WTC11 (cell line): ENCODE measurements at regions not wholly inside any gene's neighbourhood (a gene's known extent, or its start where the extent isn't known, plus 50 kb on each side); places are given as distances from the start of the nearest gene placed in this dataset.

ENCODE experiments used
- ATAC-seq: fragments of 200-7000 bp; cut with Tn5 transposase; 2 replicates; pipeline ENCODE4 v1.10.0; 2021; ENCODE audit warnings: mild to moderate bottlenecking, moderate library complexity
- CTCF ChIA-PET: fragments of 300-600 bp; sonication (Branson Sonifier 250); formaldehyde crosslinking; loops from one replicate; lab custom pipeline; 2021; ENCODE audit warnings: antibody characterized with exemption; lab: Charles Lee
- POLR2A ChIA-PET: fragments of 350-600 bp; sonication (Branson Sonifier 250); formaldehyde crosslinking; loops from one replicate; lab custom pipeline; 2021; ENCODE audit warnings: antibody characterized with exemption; lab: Charles Lee
- DNase-seq: peaks from one replicate; pipeline ENCODE4 v3.0.0; 2021; ENCODE audit warnings: low spot score
- H3K27ac Mint-ChIP-seq: 2 replicates; pipeline ENCODE4 v1.8.0; 2021; ENCODE audit warnings: mixed read lengths
- H3K27me3 Mint-ChIP-seq: 2 replicates; pipeline ENCODE4 v1.8.0; 2021; ENCODE audit warnings: low read depth, mild to moderate bottlenecking, moderate library complexity, mixed read lengths
- H3K36me3 Mint-ChIP-seq: 2 replicates; pipeline ENCODE4 v1.8.0; 2021; ENCODE audit warnings: mixed read lengths
- H3K4me1 Mint-ChIP-seq: 2 replicates; pipeline ENCODE4 v1.8.0; 2022; ENCODE audit warnings: mixed read lengths
- H3K4me3 Mint-ChIP-seq: 2 replicates; pipeline ENCODE4 v1.8.0; 2021; ENCODE audit warnings: mild to moderate bottlenecking, moderate library complexity, mixed read lengths
- H3K9me3 Mint-ChIP-seq: 2 replicates; pipeline ENCODE4 v1.8.0; 2021; ENCODE audit warnings: mixed read lengths
- ATF1 ChIP-seq: sonication (generic); formaldehyde crosslinking; IDR thresholded peaks from 2 replicates; pipeline ENCODE4 v1.8.1; 2023; ENCODE audit warnings: mild to moderate bottlenecking, moderate library complexity, missing genetic modification reagents
- CREB1 ChIP-seq: sonication (generic); formaldehyde crosslinking; IDR thresholded peaks from 2 replicates; pipeline ENCODE4 v1.8.0; 2023; ENCODE audit warnings: mild to moderate bottlenecking, missing genetic modification reagents
- ELF4 ChIP-seq: sonication (generic); formaldehyde crosslinking; IDR thresholded peaks from 2 replicates; pipeline ENCODE4 v1.8.1; 2022; ENCODE audit warnings: low read depth, mild to moderate bottlenecking, moderate library complexity, missing genetic modification reagents
- FOXP1 ChIP-seq: sonication (generic); formaldehyde crosslinking; IDR thresholded peaks from 2 replicates; pipeline ENCODE4 v1.8.0; 2022; ENCODE audit warnings: missing genetic modification reagents, mild to moderate bottlenecking, moderate library complexity, borderline replicate concordance
- GTF2I ChIP-seq: fragments of 250-450 bp; sonication (Bioruptor Pico); conservative IDR thresholded peaks from 2 replicates; pipeline ENCODE4 v1.4.0; 2021; ENCODE audit warnings: mild to moderate bottlenecking
- HMGA2 ChIP-seq: fragments of 250-450 bp; sonication (Bioruptor Pico); IDR thresholded peaks from 2 replicates; pipeline ENCODE4 v1.4.0; 2021; ENCODE audit warnings: mild to moderate bottlenecking, moderate library complexity
- JAZF1 ChIP-seq: fragments of 250-450 bp; sonication (Bioruptor Pico); IDR thresholded peaks from 2 replicates; pipeline ENCODE4 v1.9.0; 2021; ENCODE audit warnings: moderate library complexity, mild to moderate bottlenecking, inconsistent platforms
- JUN ChIP-seq: sonication (generic); formaldehyde crosslinking; IDR thresholded peaks from 2 replicates; pipeline ENCODE4 v1.8.0; 2023; ENCODE audit warnings: mild to moderate bottlenecking, missing genetic modification reagents
- KAT7 ChIP-seq: sonication (generic); formaldehyde crosslinking; IDR thresholded peaks from 2 replicates; pipeline ENCODE4 v1.8.1; 2023; ENCODE audit warnings: missing genetic modification reagents, mild to moderate bottlenecking, borderline replicate concordance
- MXD4 ChIP-seq: fragments of 250-450 bp; sonication (Bioruptor Pico); IDR thresholded peaks from 2 replicates; pipeline ENCODE4 v1.8.0; 2021; ENCODE audit warnings: mild to moderate bottlenecking, moderate library complexity, borderline replicate concordance
- NFATC4 ChIP-seq: fragments of 250-450 bp; sonication (Bioruptor Pico); IDR thresholded peaks from 2 replicates; pipeline ENCODE4 v1.9.0; 2021; ENCODE audit warnings: mild to moderate bottlenecking
- NFE2L1 ChIP-seq: sonication (generic); formaldehyde crosslinking; IDR thresholded peaks from 2 replicates; pipeline ENCODE4 v1.8.1; 2023; ENCODE audit warnings: missing genetic modification reagents
- PRRX2 ChIP-seq: fragments of 250-450 bp; sonication (Bioruptor Pico); IDR thresholded peaks from 2 replicates; pipeline ENCODE4 v1.8.0; 2021; ENCODE audit warnings: mild to moderate bottlenecking
- SP1 ChIP-seq: sonication (generic); formaldehyde crosslinking; conservative IDR thresholded peaks from 2 replicates; pipeline ENCODE4 v1.8.1; 2022; ENCODE audit warnings: missing genetic modification reagents
- TEAD1 ChIP-seq: sonication (generic); formaldehyde crosslinking; IDR thresholded peaks from 2 replicates; pipeline ENCODE4 v1.8.0; 2022; ENCODE audit warnings: mild to moderate bottlenecking, missing genetic modification reagents
- ZBTB21 ChIP-seq: sonication (generic); formaldehyde crosslinking; IDR thresholded peaks from 2 replicates; pipeline ENCODE4 v1.8.1; 2023; ENCODE audit warnings: mild to moderate bottlenecking, missing genetic modification reagents, borderline replicate concordance
- ZNF219 ChIP-seq: sonication (generic); formaldehyde crosslinking; IDR thresholded peaks from 2 replicates; pipeline ENCODE4 v1.8.0; 2023; ENCODE audit warnings: missing genetic modification reagents, mild to moderate bottlenecking, borderline replicate concordance
- ZNF671 ChIP-seq: fragments of 250-450 bp; sonication (Bioruptor Pico); IDR thresholded peaks from 2 replicates; pipeline ENCODE4 v1.8.0; 2021; ENCODE audit warnings: mild to moderate bottlenecking
- TF ChIP-seq, protein P1 (sequence below): sonication (generic); formaldehyde crosslinking; IDR thresholded peaks from 2 replicates; pipeline ENCODE4 v1.8.1; 2022; ENCODE audit warnings: missing genetic modification reagents, borderline replicate concordance
- TF ChIP-seq, protein P2 (sequence below): sonication (generic); formaldehyde crosslinking; IDR thresholded peaks from 2 replicates; pipeline ENCODE4 v1.8.1; 2022; ENCODE audit warnings: mild to moderate bottlenecking, moderate library complexity, missing genetic modification reagents
- TF ChIP-seq, protein P3 (sequence below): fragments of 250-450 bp; sonication (Bioruptor Pico); conservative IDR thresholded peaks from 2 replicates; pipeline ENCODE4 v1.9.0; 2021; ENCODE audit warnings: mild to moderate bottlenecking
- TF ChIP-seq, protein P4 (sequence below): sonication (generic); formaldehyde crosslinking; IDR thresholded peaks from 2 replicates; pipeline ENCODE4 v1.8.0; 2022; ENCODE audit warnings: mild to moderate bottlenecking, missing genetic modification reagents
- TF ChIP-seq, protein P5 (sequence below): sonication (generic); formaldehyde crosslinking; IDR thresholded peaks from 2 replicates; pipeline ENCODE4 v1.8.1; 2022; ENCODE audit warnings: low read depth, mild to moderate bottlenecking, moderate library complexity, missing genetic modification reagents, borderline replicate concordance
- TF ChIP-seq, protein P6 (sequence below): sonication (generic); formaldehyde crosslinking; conservative IDR thresholded peaks from 2 replicates; pipeline ENCODE4 v1.8.1; 2022; ENCODE audit warnings: mild to moderate bottlenecking, missing genetic modification reagents
- TF ChIP-seq, protein P7 (sequence below): sonication (generic); formaldehyde crosslinking; IDR thresholded peaks from 2 replicates; pipeline ENCODE4 v1.8.1; 2023; ENCODE audit warnings: mild to moderate bottlenecking, missing genetic modification reagents, borderline replicate concordance

DNA sequence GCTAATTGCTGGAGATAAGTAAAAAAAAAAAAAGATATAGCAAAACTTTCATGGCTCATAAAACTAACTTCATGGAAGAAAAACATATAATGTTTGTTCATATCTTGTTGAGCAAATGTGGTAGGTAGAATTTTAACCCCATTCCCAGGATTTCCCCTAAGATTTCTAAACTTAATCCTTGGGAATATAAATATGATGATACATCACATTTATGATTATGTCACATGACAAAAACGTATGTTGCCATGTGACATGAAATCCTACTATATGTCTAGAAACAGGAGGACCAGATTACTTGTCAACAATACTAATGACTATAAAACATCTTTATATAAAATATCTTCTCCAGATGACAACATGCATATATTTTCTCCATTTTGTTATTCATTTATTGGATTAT is 679.0 kb upstream of the LRRC4C start:
- POLR2A ChIA-PET = no interaction called here
- H3K9me3 Mint-ChIP-seq = peaks cover 30% of the 10 kb centered on the region

DNA sequence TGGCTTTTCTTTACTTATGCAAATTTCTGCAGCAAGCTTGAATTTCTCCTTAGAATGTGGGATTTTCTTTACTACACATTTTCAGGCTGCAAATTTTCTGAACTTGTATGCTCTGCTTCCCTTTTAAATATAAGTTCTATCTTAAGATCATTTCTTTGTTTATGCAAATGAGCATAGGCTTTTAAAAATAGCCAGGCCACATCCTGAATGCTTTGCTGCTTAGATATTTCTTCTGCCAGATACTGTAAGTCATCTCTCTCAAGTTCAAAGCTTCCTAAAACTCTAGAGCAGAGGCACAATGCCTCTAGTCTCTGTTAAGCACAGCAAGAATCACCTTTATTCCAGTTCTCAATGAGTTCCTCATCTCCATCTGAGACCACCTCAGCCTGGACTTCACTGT is 685.9 kb upstream of the LRRC4C start:
- ATAC-seq = no peak
- H3K27ac Mint-ChIP-seq = no peak overlapping the region
- ChIA-PET CTCF (no interaction called here), POLR2A (no interaction called here)
- TF ChIP-seq ZNF219 (CRISPR knock-in tag) (no peak), MXD4 (CRISPR knock-in tag) (no peak), ZBTB21 (CRISPR knock-in tag) (no peak), ELF4 (no peak), SP1 (CRISPR knock-in tag) (no peak), CREB1 (CRISPR knock-in tag) (no peak), HMGA2 (CRISPR knock-in tag) (no peak), JAZF1 (CRISPR knock-in tag) (no peak), KAT7 (CRISPR knock-in tag) (no peak), GTF2I (no peak), FOXP1 (CRISPR knock-in tag) (no peak), ATF1 (CRISPR knock-in tag) (no peak), ZNF671 (no peak), NFATC4 (CRISPR knock-in tag) (no peak)
- TF ChIP-seq, protein P1, sequence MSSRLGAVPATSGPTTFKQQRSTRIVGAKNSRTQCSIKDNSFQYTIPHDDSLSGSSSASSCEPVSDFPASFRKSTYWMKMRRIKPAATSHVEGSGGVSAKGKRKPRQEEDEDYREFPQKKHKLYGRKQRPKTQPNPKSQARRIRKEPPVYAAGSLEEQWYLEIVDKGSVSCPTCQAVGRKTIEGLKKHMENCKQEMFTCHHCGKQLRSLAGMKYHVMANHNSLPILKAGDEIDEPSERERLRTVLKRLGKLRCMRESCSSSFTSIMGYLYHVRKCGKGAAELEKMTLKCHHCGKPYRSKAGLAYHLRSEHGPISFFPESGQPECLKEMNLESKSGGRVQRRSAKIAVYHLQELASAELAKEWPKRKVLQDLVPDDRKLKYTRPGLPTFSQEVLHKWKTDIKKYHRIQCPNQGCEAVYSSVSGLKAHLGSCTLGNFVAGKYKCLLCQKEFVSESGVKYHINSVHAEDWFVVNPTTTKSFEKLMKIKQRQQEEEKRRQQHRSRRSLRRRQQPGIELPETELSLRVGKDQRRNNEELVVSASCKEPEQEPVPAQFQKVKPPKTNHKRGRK (CRISPR knock-in tag) = no peak
- TF ChIP-seq, protein P2, sequence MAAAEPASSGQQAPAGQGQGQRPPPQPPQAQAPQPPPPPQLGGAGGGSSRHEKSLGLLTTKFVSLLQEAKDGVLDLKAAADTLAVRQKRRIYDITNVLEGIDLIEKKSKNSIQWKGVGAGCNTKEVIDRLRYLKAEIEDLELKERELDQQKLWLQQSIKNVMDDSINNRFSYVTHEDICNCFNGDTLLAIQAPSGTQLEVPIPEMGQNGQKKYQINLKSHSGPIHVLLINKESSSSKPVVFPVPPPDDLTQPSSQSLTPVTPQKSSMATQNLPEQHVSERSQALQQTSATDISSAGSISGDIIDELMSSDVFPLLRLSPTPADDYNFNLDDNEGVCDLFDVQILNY = no peak
- TF ChIP-seq, protein P3, sequence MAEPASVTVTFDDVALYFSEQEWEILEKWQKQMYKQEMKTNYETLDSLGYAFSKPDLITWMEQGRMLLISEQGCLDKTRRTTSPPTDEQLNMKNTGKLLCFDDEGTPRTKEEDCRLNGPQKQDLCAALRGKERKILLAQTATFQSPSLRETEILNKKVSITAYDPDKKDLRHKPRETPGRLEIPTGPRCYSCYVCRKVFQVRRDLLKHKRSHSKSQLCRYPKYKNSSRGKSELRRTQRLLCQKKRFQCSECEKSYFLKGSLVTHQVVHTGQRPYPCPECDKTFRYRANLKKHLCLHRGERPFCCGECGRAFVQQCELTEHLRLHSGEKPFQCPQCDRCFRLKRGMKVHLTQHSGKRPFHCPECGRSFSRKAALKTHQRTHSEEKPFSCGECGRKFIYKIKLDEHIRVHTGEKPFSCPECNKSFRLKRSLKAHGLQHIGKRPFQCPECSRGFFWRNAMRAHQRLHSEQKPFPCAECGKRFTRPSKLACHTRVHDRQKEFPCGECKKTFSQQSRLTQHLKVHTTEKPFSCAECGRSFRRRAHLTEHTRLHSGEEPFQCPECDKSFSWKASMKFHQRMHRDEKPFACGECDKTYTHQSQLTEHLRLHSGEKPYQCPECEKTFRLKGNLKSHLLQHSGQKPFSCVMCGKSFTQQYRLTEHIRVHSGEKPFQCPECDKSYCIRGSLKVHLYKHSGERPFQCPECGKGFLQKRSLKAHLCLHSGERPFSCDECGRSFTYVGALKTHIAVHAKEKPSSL (CRISPR knock-in tag) = no peak
- TF ChIP-seq, protein P4, sequence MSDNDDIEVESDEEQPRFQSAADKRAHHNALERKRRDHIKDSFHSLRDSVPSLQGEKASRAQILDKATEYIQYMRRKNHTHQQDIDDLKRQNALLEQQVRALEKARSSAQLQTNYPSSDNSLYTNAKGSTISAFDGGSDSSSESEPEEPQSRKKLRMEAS (CRISPR knock-in tag) = no peak
- H3K4me3 Mint-ChIP-seq = no peak overlapping the region
- no peaks in the 10 kb centered on the region for H3K27me3 Mint-ChIP-seq
- peaks cover 76% of the 10 kb centered on the region for H3K9me3 Mint-ChIP-seq
- H3K36me3 Mint-ChIP-seq = peaks cover 33% of the 10 kb centered on the region
- H3K4me1 Mint-ChIP-seq = no peaks in the 10 kb centered on the region
- no peak for DNase-seq

More for the DNA sequence above, 679.0 kb upstream of the LRRC4C start:
- DNase-seq = no peak
- ATAC-seq = no peak
- Mint-ChIP-seq H3K4me3 (no peak overlapping the region), H3K27me3 (no peaks in the 10 kb centered on the region), H3K4me1 (no peaks in the 10 kb centered on the region), H3K27ac (no peak overlapping the region), H3K36me3 (peaks cover 3% of the 10 kb centered on the region)
- CTCF ChIA-PET = no interaction called here
- TF ChIP-seq, protein P5, sequence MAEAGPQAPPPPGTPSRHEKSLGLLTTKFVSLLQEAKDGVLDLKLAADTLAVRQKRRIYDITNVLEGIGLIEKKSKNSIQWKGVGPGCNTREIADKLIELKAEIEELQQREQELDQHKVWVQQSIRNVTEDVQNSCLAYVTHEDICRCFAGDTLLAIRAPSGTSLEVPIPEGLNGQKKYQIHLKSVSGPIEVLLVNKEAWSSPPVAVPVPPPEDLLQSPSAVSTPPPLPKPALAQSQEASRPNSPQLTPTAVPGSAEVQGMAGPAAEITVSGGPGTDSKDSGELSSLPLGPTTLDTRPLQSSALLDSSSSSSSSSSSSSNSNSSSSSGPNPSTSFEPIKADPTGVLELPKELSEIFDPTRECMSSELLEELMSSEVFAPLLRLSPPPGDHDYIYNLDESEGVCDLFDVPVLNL (CRISPR knock-in tag) = no peak
- TF ChIP-seq GTF2I = no peak

DNA sequence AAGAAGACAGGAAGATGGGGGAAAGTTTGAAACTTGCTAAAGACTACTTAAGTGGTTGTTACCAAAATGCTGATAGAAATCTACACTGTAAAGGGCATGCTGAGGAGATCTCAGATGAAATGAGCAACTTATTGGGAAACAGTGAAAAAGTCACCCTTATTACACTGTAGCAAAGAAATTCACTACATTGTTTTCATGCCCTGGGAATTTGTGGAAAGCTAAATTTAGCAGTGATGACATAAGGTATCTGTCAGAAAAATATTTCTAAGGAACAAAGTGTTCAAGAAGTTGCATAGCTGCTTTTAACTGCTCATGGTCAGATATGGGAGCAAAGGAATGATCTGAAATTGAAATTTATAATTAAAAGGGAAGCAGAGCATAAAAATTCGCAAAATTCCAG is 702.4 kb upstream of the LRRC4C start:
- CTCF ChIA-PET = no interaction called here
- DNase-seq (no peak), ATAC-seq (no peak)
- no peak overlapping the region for H3K4me3 Mint-ChIP-seq
- peaks cover 36% of the 10 kb centered on the region for H3K9me3 Mint-ChIP-seq
- no peaks in the 10 kb centered on the region for H3K36me3 Mint-ChIP-seq
- H3K27me3 Mint-ChIP-seq = no peaks in the 10 kb centered on the region
- POLR2A ChIA-PET = no interaction called here
- no peaks in the 10 kb centered on the region for H3K4me1 Mint-ChIP-seq
- H3K27ac Mint-ChIP-seq = no peak overlapping the region
- TF ChIP-seq NFE2L1 = no peak
- TF ChIP-seq, protein P6, sequence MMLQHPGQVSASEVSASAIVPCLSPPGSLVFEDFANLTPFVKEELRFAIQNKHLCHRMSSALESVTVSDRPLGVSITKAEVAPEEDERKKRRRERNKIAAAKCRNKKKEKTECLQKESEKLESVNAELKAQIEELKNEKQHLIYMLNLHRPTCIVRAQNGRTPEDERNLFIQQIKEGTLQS = no peak
- TF ChIP-seq, protein P7, sequence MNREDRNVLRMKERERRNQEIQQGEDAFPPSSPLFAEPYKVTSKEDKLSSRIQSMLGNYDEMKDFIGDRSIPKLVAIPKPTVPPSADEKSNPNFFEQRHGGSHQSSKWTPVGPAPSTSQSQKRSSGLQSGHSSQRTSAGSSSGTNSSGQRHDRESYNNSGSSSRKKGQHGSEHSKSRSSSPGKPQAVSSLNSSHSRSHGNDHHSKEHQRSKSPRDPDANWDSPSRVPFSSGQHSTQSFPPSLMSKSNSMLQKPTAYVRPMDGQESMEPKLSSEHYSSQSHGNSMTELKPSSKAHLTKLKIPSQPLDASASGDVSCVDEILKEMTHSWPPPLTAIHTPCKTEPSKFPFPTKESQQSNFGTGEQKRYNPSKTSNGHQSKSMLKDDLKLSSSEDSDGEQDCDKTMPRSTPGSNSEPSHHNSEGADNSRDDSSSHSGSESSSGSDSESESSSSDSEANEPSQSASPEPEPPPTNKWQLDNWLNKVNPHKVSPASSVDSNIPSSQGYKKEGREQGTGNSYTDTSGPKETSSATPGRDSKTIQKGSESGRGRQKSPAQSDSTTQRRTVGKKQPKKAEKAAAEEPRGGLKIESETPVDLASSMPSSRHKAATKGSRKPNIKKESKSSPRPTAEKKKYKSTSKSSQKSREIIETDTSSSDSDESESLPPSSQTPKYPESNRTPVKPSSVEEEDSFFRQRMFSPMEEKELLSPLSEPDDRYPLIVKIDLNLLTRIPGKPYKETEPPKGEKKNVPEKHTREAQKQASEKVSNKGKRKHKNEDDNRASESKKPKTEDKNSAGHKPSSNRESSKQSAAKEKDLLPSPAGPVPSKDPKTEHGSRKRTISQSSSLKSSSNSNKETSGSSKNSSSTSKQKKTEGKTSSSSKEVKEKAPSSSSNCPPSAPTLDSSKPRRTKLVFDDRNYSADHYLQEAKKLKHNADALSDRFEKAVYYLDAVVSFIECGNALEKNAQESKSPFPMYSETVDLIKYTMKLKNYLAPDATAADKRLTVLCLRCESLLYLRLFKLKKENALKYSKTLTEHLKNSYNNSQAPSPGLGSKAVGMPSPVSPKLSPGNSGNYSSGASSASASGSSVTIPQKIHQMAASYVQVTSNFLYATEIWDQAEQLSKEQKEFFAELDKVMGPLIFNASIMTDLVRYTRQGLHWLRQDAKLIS (CRISPR knock-in tag) = no peak
- no peak for TF ChIP-seq JUN (CRISPR knock-in tag)
- no peak for TF ChIP-seq PRRX2 (CRISPR knock-in tag)
- TF ChIP-seq TEAD1 = no peak
- no peak for TF ChIP-seq HMGA2 (CRISPR knock-in tag)
